ENCODE measurements at regions not wholly inside any gene's neighbourhood (a gene's known extent, or its start where the extent isn't known, plus 50 kb on each side); places are given as distances from the start of the nearest gene placed in this dataset.

GRCh38 chr2:236874866-236875481 lies 210.7 kb upstream of the COPS8 start:
- TF ChIP-seq GATA3 (IDR thresholded peaks at IDR 0.05; ENCODE audit: low read depth, low read length) = no peak
- TF ChIP-seq GATA2 (IDR thresholded peaks at IDR 0.05; ENCODE audit: low read depth, low read length) = no peak

DNA sequence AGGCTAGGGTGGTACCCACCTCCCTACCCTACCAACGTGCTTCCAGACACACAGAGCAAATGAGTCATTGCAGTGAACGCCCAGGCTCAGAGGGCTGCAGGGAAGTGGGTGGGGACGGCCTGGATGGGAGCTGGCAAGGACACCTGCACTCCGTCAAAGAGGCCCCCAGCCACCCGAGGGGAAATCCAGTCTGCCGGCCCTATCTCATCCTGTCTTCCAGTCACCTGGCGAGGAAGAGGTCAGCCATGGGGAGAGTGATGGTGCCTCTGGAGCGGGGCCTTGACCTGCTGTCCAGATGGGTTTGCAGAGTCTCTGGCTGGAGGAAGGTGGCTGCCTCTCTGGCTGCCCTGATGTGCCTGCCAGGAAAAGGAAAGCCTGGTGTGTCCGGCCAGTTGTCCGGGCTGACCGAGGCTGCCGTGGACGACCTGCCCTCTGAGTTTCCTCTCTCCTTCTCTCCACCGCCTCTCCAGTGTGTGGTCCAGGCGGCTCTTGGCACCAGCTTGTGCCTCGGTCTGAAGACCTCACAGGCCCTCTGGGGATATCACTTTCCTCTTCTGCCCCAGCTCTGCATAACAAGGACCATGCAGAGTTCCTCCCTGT lies 209.7 kb upstream of the COPS8 start:
- TF ChIP-seq GATA2 (IDR thresholded peaks at IDR 0.05; ENCODE audit: low read depth, low read length) (no peak), GATA3 (IDR thresholded peaks at IDR 0.05; ENCODE audit: low read depth, low read length) (no peak)

- TF ChIP-seq GATA3 (IDR thresholded peaks at IDR 0.05; ENCODE audit: low read depth, low read length) (no peak), GATA2 (IDR thresholded peaks at IDR 0.05; ENCODE audit: low read depth, low read length) (no peak)
Observed at GRCh38 chr2:236876642-236877041, 209.0 kb upstream of the COPS8 start.

DNA sequence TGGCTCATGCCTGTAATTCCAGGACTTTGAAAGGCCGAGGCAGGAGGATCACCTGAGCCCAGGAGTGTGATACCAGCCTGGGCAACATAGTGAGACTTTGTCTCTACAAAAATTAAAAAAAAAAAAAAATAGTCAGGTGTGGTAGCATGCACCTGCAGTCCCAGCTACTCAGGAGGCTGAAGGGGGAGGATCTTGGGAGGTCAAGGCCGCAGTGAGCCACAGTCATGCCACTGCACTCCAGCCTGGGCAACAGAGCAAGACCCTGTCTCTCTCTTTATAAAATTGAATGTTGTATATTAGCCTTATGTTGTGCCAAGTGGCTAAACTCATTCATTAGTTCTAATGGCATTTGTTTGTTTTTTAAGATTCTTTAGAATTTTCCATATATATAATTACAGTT lies 207.7 kb upstream of the COPS8 start:
- no peak for TF ChIP-seq GATA3 (IDR thresholded peaks at IDR 0.05; ENCODE audit: low read depth, low read length)
- TF ChIP-seq GATA2 (IDR thresholded peaks at IDR 0.05; ENCODE audit: low read depth, low read length) = no peak

GRCh38 chr2:236879416-236879963 lies 206.2 kb upstream of the COPS8 start:
- TF ChIP-seq GATA2 (IDR thresholded peaks at IDR 0.05; ENCODE audit: low read depth, low read length) (no peak), GATA3 (IDR thresholded peaks at IDR 0.05; ENCODE audit: low read depth, low read length) (no peak)

DNA sequence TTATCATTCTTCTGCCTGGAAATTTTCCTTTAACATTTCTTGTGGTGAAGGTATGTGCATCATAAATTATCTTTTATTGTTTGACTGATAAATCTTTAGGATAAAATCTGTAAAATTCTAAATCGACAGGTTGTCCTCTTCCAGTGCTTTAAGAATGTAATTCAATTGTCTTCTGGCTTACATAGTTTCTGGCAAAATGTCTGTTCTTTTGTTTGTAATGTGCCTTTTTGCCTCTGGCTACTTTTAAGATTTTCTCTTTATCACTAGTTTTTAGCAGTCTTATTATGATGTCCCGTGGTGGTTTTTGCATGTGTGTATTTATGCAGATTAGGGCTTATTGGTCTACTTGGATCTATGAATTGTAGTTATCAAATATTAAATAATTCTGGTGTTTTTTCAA lies 203.6 kb upstream of the COPS8 start:
- TF ChIP-seq GATA3 (IDR thresholded peaks at IDR 0.05; ENCODE audit: low read depth, low read length) (no peak), GATA2 (IDR thresholded peaks at IDR 0.05; ENCODE audit: low read depth, low read length) (no peak)

DNA sequence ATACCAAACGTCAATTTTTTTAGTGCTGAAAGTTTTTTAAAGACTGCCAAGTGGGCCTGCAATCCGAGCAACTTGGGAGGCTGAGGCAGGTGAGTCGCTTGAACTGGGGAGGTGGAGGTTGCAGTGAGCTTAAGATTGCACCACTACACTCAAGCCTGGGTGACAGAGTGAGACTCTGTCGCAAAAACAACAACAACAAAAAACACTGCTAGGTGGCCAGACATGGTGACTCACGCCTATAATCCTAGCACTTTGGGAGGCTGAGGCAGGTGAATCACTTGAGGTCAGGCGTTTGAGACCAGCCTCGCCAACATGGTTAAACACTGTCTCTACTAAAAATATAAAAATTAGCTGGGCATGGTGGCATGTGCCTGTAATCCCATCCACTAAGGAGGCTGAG lies 202.8 kb upstream of the COPS8 start:
- no peak for TF ChIP-seq GATA2 (IDR thresholded peaks at IDR 0.05; ENCODE audit: low read depth, low read length)
- no peak for TF ChIP-seq GATA3 (IDR thresholded peaks at IDR 0.05; ENCODE audit: low read depth, low read length)

GRCh38 chr2:236883819-236884218 lies 201.9 kb upstream of the COPS8 start:
- TF ChIP-seq GATA3 (IDR thresholded peaks at IDR 0.05; ENCODE audit: low read depth, low read length) (no peak), GATA2 (IDR thresholded peaks at IDR 0.05; ENCODE audit: low read depth, low read length) (no peak)

- no peak for TF ChIP-seq GATA2 (IDR thresholded peaks at IDR 0.05; ENCODE audit: low read depth, low read length)
- TF ChIP-seq GATA3 (IDR thresholded peaks at IDR 0.05; ENCODE audit: low read depth, low read length) = no peak
Observed at GRCh38 chr2:236884569-236885175, 201.0 kb upstream of the COPS8 start.

- TF ChIP-seq GATA2 (IDR thresholded peaks at IDR 0.05; ENCODE audit: low read depth, low read length) = no peak
- TF ChIP-seq GATA3 (IDR thresholded peaks at IDR 0.05; ENCODE audit: low read depth, low read length) = no peak
Observed at GRCh38 chr2:236886456-236886855, 199.2 kb upstream of the COPS8 start.

DNA sequence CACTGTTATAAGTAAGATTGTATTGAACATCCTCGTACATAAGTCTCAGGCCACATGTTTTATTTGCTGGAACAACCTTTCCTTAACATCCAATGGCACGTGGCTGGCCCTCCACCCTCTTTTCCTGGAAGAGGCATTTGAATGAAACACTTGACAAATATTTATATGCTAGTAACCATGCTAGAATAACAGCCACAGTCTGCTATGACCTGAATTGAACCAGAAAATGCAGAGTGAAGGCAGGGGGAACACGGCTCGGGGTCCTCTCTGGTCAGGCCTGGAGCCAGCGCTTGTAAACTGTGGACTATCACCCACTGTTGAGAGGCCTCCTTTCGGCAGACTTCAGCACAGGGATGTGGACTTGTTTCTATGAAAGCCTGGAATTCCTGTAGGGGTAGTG lies 198.2 kb upstream of the COPS8 start:
- no peak for TF ChIP-seq GATA3 (IDR thresholded peaks at IDR 0.05; ENCODE audit: low read depth, low read length)
- no peak for TF ChIP-seq GATA2 (IDR thresholded peaks at IDR 0.05; ENCODE audit: low read depth, low read length)

DNA sequence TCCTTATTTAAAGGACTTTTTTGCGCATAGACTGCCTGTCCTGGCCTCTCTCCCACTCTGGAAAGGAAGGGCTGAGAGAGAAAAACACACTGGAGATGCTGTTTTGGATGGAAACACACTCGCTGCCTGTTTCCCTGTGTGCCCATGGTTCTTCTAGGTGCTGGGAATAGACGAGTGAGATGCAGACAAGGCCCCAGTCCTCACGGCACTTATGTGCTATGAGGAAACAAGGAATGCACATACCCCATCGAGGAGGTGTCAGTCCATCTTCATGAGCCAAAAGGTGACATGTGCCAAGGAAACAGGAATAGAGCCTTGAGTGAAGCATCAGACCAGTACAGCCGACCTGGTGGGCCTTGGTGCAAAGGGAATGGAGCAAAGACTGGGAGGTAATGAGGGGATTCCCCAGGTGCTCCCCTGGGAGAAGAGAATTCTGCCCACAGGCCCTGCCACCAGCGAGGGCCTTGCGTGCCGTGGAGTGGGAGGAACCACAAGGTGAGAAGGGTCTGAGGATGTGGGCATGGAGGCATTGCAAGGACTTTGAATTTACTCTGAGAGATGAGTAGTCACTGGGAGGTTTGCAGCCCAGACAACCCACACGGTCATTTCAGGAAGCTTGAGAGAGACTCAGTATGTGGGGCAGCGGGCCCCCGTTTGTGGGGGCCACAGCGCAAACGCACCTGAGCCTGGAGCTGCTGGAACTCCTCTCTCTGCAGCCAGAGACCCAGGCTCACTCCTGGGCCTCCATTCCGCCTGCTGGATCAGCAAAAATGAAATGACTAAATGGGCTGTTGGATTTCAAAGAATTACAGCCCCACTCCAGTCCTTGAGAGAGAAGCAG lies 197.5 kb upstream of the COPS8 start:
- no peak for TF ChIP-seq GATA2 (IDR thresholded peaks at IDR 0.05; ENCODE audit: low read depth, low read length)
- no peak for TF ChIP-seq GATA3 (IDR thresholded peaks at IDR 0.05; ENCODE audit: low read depth, low read length)

DNA sequence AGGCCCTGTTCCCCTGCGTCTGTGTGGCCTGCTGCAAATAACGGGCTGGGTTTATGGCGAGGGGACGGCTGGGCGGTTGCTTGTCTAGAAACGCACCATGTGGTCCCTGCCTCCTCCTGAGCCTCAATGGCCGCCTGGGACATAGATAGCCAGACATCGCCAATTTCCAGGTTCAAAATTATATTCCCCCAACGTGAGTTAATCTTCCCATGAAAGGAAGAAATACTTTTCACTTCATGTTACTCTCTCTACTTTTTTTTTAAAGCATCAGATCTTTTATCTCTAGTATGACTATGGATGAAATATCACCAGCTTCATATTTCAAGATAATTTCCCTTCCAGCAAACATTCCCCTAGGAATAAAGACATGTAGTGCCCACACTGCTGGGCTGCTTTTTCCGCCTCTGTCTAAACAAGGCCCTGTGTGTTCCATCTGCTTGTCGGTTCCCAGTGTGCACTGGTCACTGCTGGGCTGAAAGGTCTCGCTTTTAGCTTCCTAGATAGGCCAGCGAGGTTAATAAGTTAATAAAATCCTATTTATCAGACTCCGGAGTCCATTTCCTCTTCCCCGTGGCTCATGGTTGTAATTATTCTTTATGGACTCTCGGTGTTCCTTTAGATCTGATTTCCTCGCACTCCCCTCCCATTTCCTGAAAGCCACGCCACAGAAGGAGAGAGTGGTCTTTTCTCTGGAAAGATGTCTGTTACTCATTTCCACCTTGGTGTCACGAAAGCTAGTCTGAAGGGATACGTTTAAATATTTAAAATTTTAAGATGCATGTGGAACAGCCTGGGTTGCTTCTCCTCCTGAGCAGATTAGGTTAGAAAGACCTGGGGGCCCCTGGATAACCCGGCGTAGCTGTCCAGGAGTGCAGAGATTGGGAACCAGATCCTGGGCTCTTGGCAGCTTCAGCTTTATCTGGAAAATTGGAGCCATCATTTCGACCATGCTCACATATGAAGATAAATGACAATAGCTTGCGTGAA lies 196.6 kb upstream of the COPS8 start:
- TF ChIP-seq GATA2 (IDR thresholded peaks at IDR 0.05; ENCODE audit: low read depth, low read length) (0 out of 2 replicates have a peak, but pooled peaks have one; percentile 35), GATA3 (IDR thresholded peaks at IDR 0.05; ENCODE audit: low read depth, low read length) (no peak)

Measured in SH-SY5Y (cell line).